Thyroid gland (tissue), 4 donors: ENCODE measurements at regions not wholly inside any gene's neighbourhood (a gene's known extent, or its start where the extent isn't known, plus 50 kb on each side); places are given as distances from the start of the nearest gene placed in this dataset.

Source experiments
- POLR2A ChIP-seq, 2 donors: fragments of 450-650 bp; IDR thresholded peaks; one replicate each; pipeline ENCODE4 v1.6.1; 2017; ENCODE audit warnings: antibody characterized with exemption in 2 of 2, mild to moderate bottlenecking in 2 of 2, moderate library complexity in 1 of 2
- TF ChIP-seq, protein P1 (sequence below), 6 experiments: fragments of 200-600 bp in 3 of 6; fragments of 450-650 bp in 3 of 6; sonication (generic) in 3 of 6; IDR thresholded peaks; one replicate each; pipeline ENCODE4 v1.5.1; 2016 to 2019; ENCODE audit warnings: antibody characterized with exemption in 6 of 6, mild to moderate bottlenecking in 2 of 6, inconsistent platforms in 1 of 6, moderate library complexity in 1 of 6

GRCh38 chr16:54739381-54739780 is 191.3 kb upstream of the IRX5 start:
- TF ChIP-seq POLR2A (IDR thresholded peaks at IDR 0.05), result no peak
- TF ChIP-seq, protein P1, sequence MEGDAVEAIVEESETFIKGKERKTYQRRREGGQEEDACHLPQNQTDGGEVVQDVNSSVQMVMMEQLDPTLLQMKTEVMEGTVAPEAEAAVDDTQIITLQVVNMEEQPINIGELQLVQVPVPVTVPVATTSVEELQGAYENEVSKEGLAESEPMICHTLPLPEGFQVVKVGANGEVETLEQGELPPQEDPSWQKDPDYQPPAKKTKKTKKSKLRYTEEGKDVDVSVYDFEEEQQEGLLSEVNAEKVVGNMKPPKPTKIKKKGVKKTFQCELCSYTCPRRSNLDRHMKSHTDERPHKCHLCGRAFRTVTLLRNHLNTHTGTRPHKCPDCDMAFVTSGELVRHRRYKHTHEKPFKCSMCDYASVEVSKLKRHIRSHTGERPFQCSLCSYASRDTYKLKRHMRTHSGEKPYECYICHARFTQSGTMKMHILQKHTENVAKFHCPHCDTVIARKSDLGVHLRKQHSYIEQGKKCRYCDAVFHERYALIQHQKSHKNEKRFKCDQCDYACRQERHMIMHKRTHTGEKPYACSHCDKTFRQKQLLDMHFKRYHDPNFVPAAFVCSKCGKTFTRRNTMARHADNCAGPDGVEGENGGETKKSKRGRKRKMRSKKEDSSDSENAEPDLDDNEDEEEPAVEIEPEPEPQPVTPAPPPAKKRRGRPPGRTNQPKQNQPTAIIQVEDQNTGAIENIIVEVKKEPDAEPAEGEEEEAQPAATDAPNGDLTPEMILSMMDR (IDR thresholded peaks at IDR 0.05), result no peak
